GM23338 (cell line): ENCODE measurements at regions not wholly inside any gene's neighbourhood (a gene's known extent, or its start where the extent isn't known, plus 50 kb on each side); places are given as distances from the start of the nearest gene placed in this dataset.

Source experiments
- ATAC-seq: fragments of 200-7000 bp; cut with Tn5 transposase; 3 replicates; pipeline ENCODE4 v1.9.1; 2020
- DNase-seq: peaks from one replicate; pipeline ENCODE4 v3.0.0-alpha.2; 2015; ENCODE audit warnings: low spot score
- H2AFZ ChIP-seq: fragments of 200-600 bp; sonication (generic); 2 replicates; pipeline ENCODE4 v1.8.0; 2016; ENCODE audit warnings: antibody characterized with exemption, mild to moderate bottlenecking, moderate library complexity
- H3F3A ChIP-seq: fragments of 200-600 bp; sonication (generic); replicated peaks from 2 replicates; pipeline ENCODE4 v1.8.0; 2017; ENCODE audit warnings: antibody characterized with exemption, mixed run types, low read depth
- H3K27ac ChIP-seq: fragments of 200-600 bp; sonication (generic); 2 replicates; pipeline ENCODE4 v1.6.1; 2016; ENCODE audit warnings: low read depth
- H3K27me3 ChIP-seq: fragments of 200-600 bp; sonication (generic); 2 replicates; pipeline ENCODE4 v1.8.0; 2016; ENCODE audit warnings: mild to moderate bottlenecking, mixed run types, moderate library complexity; ENCODE audit not compliant: insufficient read depth
- H3K36me3 ChIP-seq: fragments of 200-600 bp; sonication (generic); 2 replicates; pipeline ENCODE4 v1.8.0; 2016; ENCODE audit warnings: mild to moderate bottlenecking; ENCODE audit not compliant: insufficient read depth
- H3K4me1 ChIP-seq: fragments of 200-600 bp; sonication (generic); 2 replicates; pipeline ENCODE4 v1.8.0; 2016; ENCODE audit warnings: mild to moderate bottlenecking, moderate library complexity; ENCODE audit not compliant: insufficient read depth
- H3K4me2 ChIP-seq: fragments of 200-600 bp; sonication (generic); 2 replicates; pipeline ENCODE4 v1.7.1; 2017; ENCODE audit warnings: mixed run types
- H3K4me3 ChIP-seq: fragments of 200-600 bp; sonication (generic); 2 replicates; pipeline ENCODE4 v1.6.1; 2016; ENCODE audit warnings: mixed run types
- H3K79me2 ChIP-seq: fragments of 200-600 bp; sonication (generic); replicated peaks from 2 replicates; pipeline ENCODE4 v1.8.0; 2017; ENCODE audit warnings: mild to moderate bottlenecking; ENCODE audit not compliant: insufficient read depth
- H3K9me2 ChIP-seq: fragments of 200-600 bp; sonication (generic); 2 replicates; pipeline ENCODE4 v1.8.0; 2017; ENCODE audit not compliant: insufficient read depth
- H4K20me1 ChIP-seq: fragments of 200-600 bp; sonication (generic); replicated peaks from 2 replicates; pipeline ENCODE4 v1.8.0; 2017; ENCODE audit warnings: mild to moderate bottlenecking; ENCODE audit not compliant: insufficient read depth
- H3K27ac Mint-ChIP-seq: 2 replicates; pipeline ENCODE4 v1.8.0; 2020; ENCODE audit warnings: inconsistent platforms, mild to moderate bottlenecking, moderate library complexity, mixed read lengths
- H3K27me3 Mint-ChIP-seq: 3 replicates; pipeline ENCODE4 v1.8.0; 2022; ENCODE audit warnings: low read depth, mild to moderate bottlenecking, moderate library complexity, mixed read lengths, inconsistent platforms; ENCODE audit not compliant: insufficient read depth, poor library complexity
- H3K36me3 Mint-ChIP-seq: 3 replicates; pipeline ENCODE4 v1.8.0; 2021; ENCODE audit warnings: low read depth, mild to moderate bottlenecking, inconsistent platforms, moderate library complexity, mixed read lengths
- H3K4me1 Mint-ChIP-seq: 3 replicates; pipeline ENCODE4 v1.8.0; 2020; ENCODE audit warnings: mild to moderate bottlenecking, inconsistent platforms, mixed read lengths
- H3K4me3 Mint-ChIP-seq: 3 replicates; pipeline ENCODE4 v1.8.0; 2021; ENCODE audit warnings: moderate library complexity, mild to moderate bottlenecking, inconsistent platforms, mixed read lengths
- H3K9me3 Mint-ChIP-seq: 3 replicates; pipeline ENCODE4 v1.8.0; 2020; ENCODE audit warnings: moderate library complexity, mild to moderate bottlenecking, inconsistent platforms, mixed read lengths
- CREB1 ChIP-seq: fragments of 250-450 bp; sonication (Bioruptor Pico); IDR thresholded peaks from 2 replicates; pipeline ENCODE4 v1.5.0; 2020; ENCODE audit warnings: low read depth, mild to moderate bottlenecking, moderate library complexity
- CTCF ChIP-seq, 2 experiments: fragments of 200-600 bp in 1 of 2; sonication (generic) in 1 of 2; conservative IDR thresholded peaks; 2 replicates each; pipeline versions ENCODE4 v1.5.1 to v1.6.1; 2016 to 2017; ENCODE audit warnings: antibody characterized with exemption in 2 of 2, low read depth in 2 of 2, mild to moderate bottlenecking in 2 of 2, moderate library complexity in 1 of 2
- ETS1 ChIP-seq: IDR thresholded peaks from 2 replicates; pipeline ENCODE4 v1.6.1; 2016; ENCODE audit warnings: antibody characterized with exemption
- JUNB ChIP-seq: IDR thresholded peaks from one replicate; pipeline ENCODE4 v1.6.1; 2016; ENCODE audit warnings: antibody characterized with exemption; ENCODE audit not compliant: unreplicated experiment
- NANOG ChIP-seq: IDR thresholded peaks from 2 replicates; pipeline ENCODE4 v1.6.1; 2016; ENCODE audit warnings: antibody characterized with exemption, borderline replicate concordance
- POLR2AphosphoS5 ChIP-seq: IDR thresholded peaks from 2 replicates; pipeline ENCODE4 v1.6.1; 2016; ENCODE audit warnings: antibody characterized with exemption, low read depth
- ZNF114 ChIP-seq: fragments of 250-450 bp; sonication (Bioruptor Pico); IDR thresholded peaks from 2 replicates; pipeline ENCODE4 v1.5.0; 2020; ENCODE audit warnings: mild to moderate bottlenecking, moderate library complexity
- ZNF331 ChIP-seq: fragments of 250-450 bp; sonication (Bioruptor Pico); IDR thresholded peaks from 2 replicates; pipeline ENCODE4 v1.5.0; 2020; ENCODE audit warnings: low read depth, mild to moderate bottlenecking, moderate library complexity
- ZNF462 ChIP-seq: fragments of 250-450 bp; sonication (Bioruptor Pico); IDR thresholded peaks from 2 replicates; pipeline ENCODE4 v1.5.0; 2020; ENCODE audit warnings: mild to moderate bottlenecking, moderate library complexity

DNA sequence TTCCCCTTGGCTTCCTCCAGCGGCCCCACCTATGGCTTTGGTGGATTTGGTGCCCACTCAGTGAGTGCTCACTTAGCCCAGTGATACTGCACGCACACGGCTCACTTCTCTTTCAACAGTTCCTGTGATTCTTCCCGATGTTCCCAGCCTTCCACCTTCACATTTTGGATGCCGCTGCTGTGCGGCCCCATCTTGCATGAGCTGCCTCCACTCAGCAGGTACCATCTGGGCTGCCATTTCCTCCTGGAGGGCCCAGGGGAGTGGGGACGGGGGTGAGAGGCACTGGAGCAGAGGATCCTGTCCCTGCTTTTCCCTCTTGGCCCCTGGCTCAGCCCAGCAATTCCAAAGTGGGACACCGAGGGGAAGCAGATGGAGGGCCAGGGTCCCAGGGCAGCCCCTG lies 323.3 kb upstream of the ZNF32 start (continued):
- TF ChIP-seq ZNF462 (CRISPR knock-in tag): no peak
- TF ChIP-seq CTCF (conservative IDR thresholded peaks at IDR 0.05; ENCODE audit: low read depth in 2 of 2): no peak
- no peak for TF ChIP-seq POLR2AphosphoS5
- no peak for TF ChIP-seq NANOG
- no peak for TF ChIP-seq CREB1 (CRISPR knock-in tag)

- no peaks in the 10 kb centered on the region for H4K20me1 ChIP-seq
- no peaks in the 10 kb centered on the region for H3K79me2 ChIP-seq
- Mint-ChIP-seq H3K9me3 (no peaks in the 10 kb centered on the region; the same call in none of the 3 replicates), H3K27ac (no peak overlapping the region), H3K27me3 (peaks cover 2% of the 10 kb centered on the region), H3K4me1 (no peaks in the 10 kb centered on the region), H3K36me3 (no peaks in the 10 kb centered on the region), H3K4me3 (no peak overlapping the region)
- ATAC-seq (no peak), DNase-seq (no peak)
- no peak overlapping the region for H3K27ac ChIP-seq
- no peak overlapping the region for H2AFZ ChIP-seq
- H3K27me3 ChIP-seq: no peaks in the 10 kb centered on the region
- no peaks in the 10 kb centered on the region for H3F3A ChIP-seq
- no peak overlapping the region for H3K4me2 ChIP-seq
- H3K4me3 ChIP-seq: no peak overlapping the region
- no peaks in the 10 kb centered on the region for H3K36me3 ChIP-seq
- 0 out of 2 replicates have a peak, but pooled peaks cover 3% of the 10 kb centered on the region for H3K9me2 ChIP-seq
- no peaks in the 10 kb centered on the region for H3K4me1 ChIP-seq
- no peak for TF ChIP-seq ETS1
- no peak for TF ChIP-seq ZNF331 (CRISPR knock-in tag)
- TF ChIP-seq JUNB: no peak
- no peak for TF ChIP-seq NANOG
- TF ChIP-seq CTCF (conservative IDR thresholded peaks at IDR 0.05; ENCODE audit: low read depth in 2 of 2): no peak
- no peak for TF ChIP-seq ZNF114
- TF ChIP-seq POLR2AphosphoS5: no peak
These were observed 322.6 kb upstream of the ZNF32 start for GRCh38 chr10:43971306-43971705.
